ENCODE measurements at regions not wholly inside any gene's neighbourhood (a gene's known extent, or its start where the extent isn't known, plus 50 kb on each side); places are given as distances from the start of the nearest gene placed in this dataset.
"Not testable (repeated sequence)": the region's sequence is repeated elsewhere in the genome, so short reads cannot be mapped to it uniquely, and the experiment has no call there.

GRCh38 chr2:84301717-84302116, 157.4 kb downstream of the SUCLG1 start:
- H3K9me3 ChIP-seq (ENCODE audit: control insufficient read depth, low read depth, low read length): no peaks in the 10 kb centered on the region
- H3K27me3 ChIP-seq (ENCODE audit: control insufficient read depth, extremely low read depth, insufficient read depth, low read length): no peaks in the 10 kb centered on the region
- H3K36me3 ChIP-seq (ENCODE audit: control insufficient read depth in 2 of 2, extremely low read depth in 1 of 2, insufficient read depth in 2 of 2, low read length in 2 of 2): no peaks in the 10 kb centered on the region
- H3K4me2 ChIP-seq (ENCODE audit: control insufficient read depth, extremely low read depth, insufficient read depth, low read depth, low read length): no peak overlapping the region
- DNase-seq (ENCODE audit: low read depth, low spot score) (no peak), FAIRE-seq (no peak)
- H4K20me1 ChIP-seq (ENCODE audit: control insufficient read depth, extremely low read depth, insufficient read depth, low read length): no peaks in the 10 kb centered on the region
- no peak overlapping the region for H3K4me3 ChIP-seq (ENCODE audit: control insufficient read depth in 2 of 3, extremely low read depth in 1 of 3, insufficient read depth in 2 of 3, low read depth in 1 of 3, low read length in 3 of 3)
- no peaks in the 10 kb centered on the region for H3K79me2 ChIP-seq (ENCODE audit: control insufficient read depth, insufficient read depth, low read length)
- dilution Hi-C loops (cut with MboI; ENCODE audit: extremely low pct_ligation_motif_present, low sequenced_read_pairs): no loop called here
- TF ChIP-seq CTCF (optimal IDR thresholded peaks at IDR 0.05 in 1 of 3, IDR thresholded peaks at IDR 0.05 in 1 of 3, conservative IDR thresholded peaks at IDR 0.05 in 1 of 3; ENCODE audit: extremely low read depth in 1 of 3, insufficient read depth in 2 of 3, low read length in 3 of 3): peak in 1 of 3 experiments; percentile 12
- TF ChIP-seq EZH2 (IDR thresholded peaks at IDR 0.05; ENCODE audit: low read length): no peak
- H3K4me1 ChIP-seq (ENCODE audit: control insufficient read depth, extremely low read depth, insufficient read depth, low read length): peaks cover 27% of the 10 kb centered on the region
- H3K9ac ChIP-seq (ENCODE audit: control insufficient read depth, extremely low read depth, insufficient read depth, low read length): no peak overlapping the region
- H3K27ac ChIP-seq (ENCODE audit: control insufficient read depth, insufficient read depth, low read length): no peak overlapping the region
- H2AFZ ChIP-seq (ENCODE audit: control insufficient read depth, low read length): no peak overlapping the region
- no peaks in the 10 kb centered on the region for H3K9me1 ChIP-seq (ENCODE audit: control insufficient read depth, extremely low read depth, insufficient read depth, low read length)

DNA sequence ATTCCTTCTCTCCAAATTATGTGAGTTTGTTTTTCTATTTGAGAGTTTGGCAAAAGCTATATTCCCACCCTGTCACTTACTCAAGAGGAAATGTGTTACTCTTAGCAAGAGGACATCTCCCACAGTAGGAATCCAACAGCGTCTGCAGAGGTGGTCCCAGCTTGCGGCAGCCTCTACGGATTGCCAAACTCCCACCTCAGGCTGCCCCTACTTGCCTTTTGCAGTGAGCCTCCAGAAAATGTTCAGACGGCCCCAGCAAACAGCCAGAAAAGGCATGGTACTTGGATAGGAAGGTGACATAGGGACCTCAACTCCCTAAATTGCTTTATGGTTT, 158.4 kb downstream of the SUCLG1 start:
- DNase-seq (ENCODE audit: low read depth, low spot score) (no peak), FAIRE-seq (no peak)
- TF ChIP-seq EZH2 (IDR thresholded peaks at IDR 0.05; ENCODE audit: low read length) (no peak), CTCF (optimal IDR thresholded peaks at IDR 0.05 in 1 of 3, IDR thresholded peaks at IDR 0.05 in 1 of 3, conservative IDR thresholded peaks at IDR 0.05 in 1 of 3; ENCODE audit: extremely low read depth in 1 of 3, insufficient read depth in 2 of 3, low read length in 3 of 3) (no peak)
- Histone ChIP-seq H3K27ac (ENCODE audit: control insufficient read depth, insufficient read depth, low read length) (no peak overlapping the region), H3K4me2 (ENCODE audit: control insufficient read depth, extremely low read depth, insufficient read depth, low read depth, low read length) (no peak overlapping the region), H3K36me3 (ENCODE audit: control insufficient read depth in 2 of 2, extremely low read depth in 1 of 2, insufficient read depth in 2 of 2, low read length in 2 of 2) (no peaks in the 10 kb centered on the region), H3K4me1 (ENCODE audit: control insufficient read depth, extremely low read depth, insufficient read depth, low read length) (peaks cover 31% of the 10 kb centered on the region), H2AFZ (ENCODE audit: control insufficient read depth, low read length) (no peak overlapping the region), H3K79me2 (ENCODE audit: control insufficient read depth, insufficient read depth, low read length) (no peaks in the 10 kb centered on the region), H3K9me1 (ENCODE audit: control insufficient read depth, extremely low read depth, insufficient read depth, low read length) (no peaks in the 10 kb centered on the region), H3K9ac (ENCODE audit: control insufficient read depth, extremely low read depth, insufficient read depth, low read length) (no peak overlapping the region), H3K9me3 (ENCODE audit: control insufficient read depth, low read depth, low read length) (no peaks in the 10 kb centered on the region), H4K20me1 (ENCODE audit: control insufficient read depth, extremely low read depth, insufficient read depth, low read length) (no peaks in the 10 kb centered on the region), H3K4me3 (ENCODE audit: control insufficient read depth in 2 of 3, extremely low read depth in 1 of 3, insufficient read depth in 2 of 3, low read depth in 1 of 3, low read length in 3 of 3) (no peak overlapping the region), H3K27me3 (ENCODE audit: control insufficient read depth, extremely low read depth, insufficient read depth, low read length) (no peaks in the 10 kb centered on the region)
- dilution Hi-C loops (cut with MboI; ENCODE audit: extremely low pct_ligation_motif_present, low sequenced_read_pairs): no loop called here

DNA sequence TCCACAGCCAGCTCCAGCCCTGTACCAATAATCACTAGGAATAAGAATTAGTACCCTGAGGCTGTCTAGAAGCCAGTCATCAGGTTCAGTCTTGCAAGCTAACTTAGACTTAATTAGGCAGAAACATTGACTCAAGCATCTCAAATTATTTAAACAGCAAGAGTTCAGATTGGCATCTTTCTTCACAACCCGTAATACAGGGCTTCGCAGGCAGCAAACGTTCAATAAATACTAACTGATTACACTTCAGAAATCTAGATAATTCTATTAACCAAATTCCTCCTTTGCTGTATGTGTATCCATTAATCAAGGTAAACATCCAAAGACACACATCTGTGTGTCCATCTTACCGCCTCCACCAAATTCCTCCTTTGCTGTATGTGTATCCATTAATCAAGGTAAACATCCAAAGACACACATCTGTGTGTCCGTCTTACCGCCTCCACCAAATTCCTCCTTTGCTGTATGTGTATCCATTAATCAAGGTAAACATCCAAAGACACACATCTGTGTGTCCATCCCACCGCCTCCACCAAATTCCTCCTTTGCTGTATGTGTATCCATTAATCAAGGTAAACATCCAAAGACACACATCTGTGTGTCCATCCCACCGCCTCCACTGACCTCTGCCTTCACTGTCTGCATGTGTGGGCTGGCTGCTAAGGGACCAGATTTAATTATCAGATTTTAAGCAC, 158.9 kb downstream of the SUCLG1 start:
- H3K9me1 ChIP-seq (ENCODE audit: control insufficient read depth, extremely low read depth, insufficient read depth, low read length); H3K27me3 ChIP-seq (ENCODE audit: control insufficient read depth, extremely low read depth, insufficient read depth, low read length); H3K9me3 ChIP-seq (ENCODE audit: control insufficient read depth, low read depth, low read length); H3K36me3 ChIP-seq (ENCODE audit: control insufficient read depth in 2 of 2, extremely low read depth in 1 of 2, insufficient read depth in 2 of 2, low read length in 2 of 2); H3K27ac ChIP-seq (ENCODE audit: control insufficient read depth, insufficient read depth, low read length); H3K79me2 ChIP-seq (ENCODE audit: control insufficient read depth, insufficient read depth, low read length); H4K20me1 ChIP-seq (ENCODE audit: control insufficient read depth, extremely low read depth, insufficient read depth, low read length); dilution Hi-C loops (cut with MboI; ENCODE audit: extremely low pct_ligation_motif_present, low sequenced_read_pairs); FAIRE-seq; H2AFZ ChIP-seq (ENCODE audit: control insufficient read depth, low read length); H3K9ac ChIP-seq (ENCODE audit: control insufficient read depth, extremely low read depth, insufficient read depth, low read length); H3K4me3 ChIP-seq (ENCODE audit: control insufficient read depth in 2 of 3, extremely low read depth in 1 of 3, insufficient read depth in 2 of 3, low read depth in 1 of 3, low read length in 3 of 3); DNase-seq (ENCODE audit: low read depth, low spot score): not testable (repeated sequence)
- Histone ChIP-seq H3K4me1 (ENCODE audit: control insufficient read depth, extremely low read depth, insufficient read depth, low read length) (peaks cover 31% of the 10 kb centered on the region), H3K4me2 (ENCODE audit: control insufficient read depth, extremely low read depth, insufficient read depth, low read depth, low read length) (peak overlapping the region; percentile 50)
